Colonic mucosa (tissue), 4 donors: ENCODE measurements at regions not wholly inside any gene's neighbourhood (a gene's known extent, or its start where the extent isn't known, plus 50 kb on each side); places are given as distances from the start of the nearest gene placed in this dataset.

Experiments used
- DNase-seq: peaks from one replicate; pipeline ENCODE4 v3.0.0-alpha.2; 2020
- H3K27ac ChIP-seq: fragments of 200-600 bp; one replicate; pipeline ENCODE4 v1.8.0; 2021
- H3K27me3 ChIP-seq: fragments of 200-600 bp; one replicate; pipeline ENCODE4 v1.8.0; 2021
- H3K36me3 ChIP-seq: fragments of 200-600 bp; one replicate; pipeline ENCODE4 v1.8.0; 2021
- H3K4me1 ChIP-seq: fragments of 200-600 bp; one replicate; pipeline ENCODE4 v1.8.0; 2021; ENCODE audit warnings: mild to moderate bottlenecking
- H3K4me3 ChIP-seq: fragments of 200-600 bp; one replicate; pipeline ENCODE4 v1.8.0; 2021
- H3K9ac ChIP-seq, 2 donors: one replicate each; pipeline ENCODE4 v1.7.0; 2013; ENCODE audit warnings: control low read depth in 2 of 2, low read depth in 2 of 2, low read length in 2 of 2
- H3K9me3 ChIP-seq: fragments of 200-600 bp; one replicate; pipeline ENCODE4 v1.8.0; 2021
- intact Hi-C: fragments of 100-400 bp; cut with DNase I; formaldehyde crosslinking; loops from one replicate; pipeline ENCODE4 v1.14.1; 2022
- TF ChIP-seq, protein P1 (sequence below): fragments of 200-600 bp; IDR thresholded peaks from one replicate; pipeline ENCODE4 v1.8.0; 2022; ENCODE audit warnings: antibody characterized with exemption, mild to moderate bottlenecking
- donor health status: healthy.
- donor health status: DM: no; HTN: no; CAD: no.
- donor health status: DM: no; HTN: no; CAD: no.

DNA sequence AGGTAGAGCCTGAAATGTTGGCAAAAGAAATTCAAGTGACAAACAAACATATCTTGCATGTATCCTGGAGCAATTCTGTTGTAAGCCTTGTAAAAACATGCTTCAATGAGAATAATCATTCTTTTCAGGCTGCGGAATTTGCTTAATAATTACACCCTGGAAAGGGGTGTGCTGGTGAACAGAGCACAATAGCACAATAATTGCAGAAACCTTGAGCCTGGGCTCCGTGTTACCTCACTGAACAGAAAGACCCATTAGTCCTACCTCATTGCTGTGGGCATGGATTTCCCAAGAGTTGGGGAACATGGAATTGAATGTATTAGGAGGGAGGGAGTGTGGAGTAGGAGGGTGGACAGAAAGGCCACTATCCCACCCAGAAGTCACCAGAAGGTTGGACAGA lies 168.0 kb upstream of the ALKAL2 start:
- H3K36me3 ChIP-seq: no peaks in the 10 kb centered on the region
- H3K4me3 ChIP-seq: no peak overlapping the region
- no peaks in the 10 kb centered on the region for H3K27me3 ChIP-seq
- no peak for DNase-seq
- H3K9me3 ChIP-seq: no peaks in the 10 kb centered on the region
- H3K9ac ChIP-seq: no peak overlapping the region
- intact Hi-C loops: no loop called here
- H3K4me1 ChIP-seq: no peaks in the 10 kb centered on the region
- H3K27ac ChIP-seq: no peak overlapping the region
- TF ChIP-seq, protein P1, sequence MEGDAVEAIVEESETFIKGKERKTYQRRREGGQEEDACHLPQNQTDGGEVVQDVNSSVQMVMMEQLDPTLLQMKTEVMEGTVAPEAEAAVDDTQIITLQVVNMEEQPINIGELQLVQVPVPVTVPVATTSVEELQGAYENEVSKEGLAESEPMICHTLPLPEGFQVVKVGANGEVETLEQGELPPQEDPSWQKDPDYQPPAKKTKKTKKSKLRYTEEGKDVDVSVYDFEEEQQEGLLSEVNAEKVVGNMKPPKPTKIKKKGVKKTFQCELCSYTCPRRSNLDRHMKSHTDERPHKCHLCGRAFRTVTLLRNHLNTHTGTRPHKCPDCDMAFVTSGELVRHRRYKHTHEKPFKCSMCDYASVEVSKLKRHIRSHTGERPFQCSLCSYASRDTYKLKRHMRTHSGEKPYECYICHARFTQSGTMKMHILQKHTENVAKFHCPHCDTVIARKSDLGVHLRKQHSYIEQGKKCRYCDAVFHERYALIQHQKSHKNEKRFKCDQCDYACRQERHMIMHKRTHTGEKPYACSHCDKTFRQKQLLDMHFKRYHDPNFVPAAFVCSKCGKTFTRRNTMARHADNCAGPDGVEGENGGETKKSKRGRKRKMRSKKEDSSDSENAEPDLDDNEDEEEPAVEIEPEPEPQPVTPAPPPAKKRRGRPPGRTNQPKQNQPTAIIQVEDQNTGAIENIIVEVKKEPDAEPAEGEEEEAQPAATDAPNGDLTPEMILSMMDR: no peak

DNA sequence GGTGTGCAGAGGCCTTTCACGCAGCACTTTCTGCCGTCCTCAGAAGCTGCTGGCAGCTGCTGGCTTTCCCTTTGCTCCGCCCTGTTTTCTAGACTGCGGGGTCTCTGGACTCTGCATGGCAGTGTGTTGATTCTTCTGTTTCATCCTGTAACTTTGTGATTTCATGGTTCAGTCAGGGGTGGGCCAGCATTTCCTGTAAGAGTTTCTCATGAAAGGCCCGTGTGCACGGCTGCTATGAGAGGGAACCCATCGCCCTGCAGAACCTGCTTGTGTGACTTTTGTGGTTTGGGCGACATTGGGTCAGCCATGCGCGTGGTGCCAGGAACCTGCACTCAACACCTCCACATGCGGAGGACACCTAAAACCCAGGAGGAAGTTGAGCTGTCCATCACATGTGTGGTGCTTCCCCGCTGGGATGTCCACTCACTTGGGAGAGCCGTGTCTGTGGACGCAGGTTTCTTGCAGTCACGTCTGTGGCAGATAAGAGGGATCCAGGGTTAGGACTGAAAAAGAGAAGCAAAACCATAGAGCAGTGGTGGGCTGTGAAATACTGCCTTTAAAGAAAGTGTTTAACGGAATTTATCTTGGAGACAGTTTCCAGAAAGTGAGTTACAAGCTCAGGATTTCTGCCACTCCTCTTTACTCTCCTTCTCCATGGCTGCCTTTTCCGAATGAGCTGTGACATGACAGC lies 167.3 kb upstream of the ALKAL2 start:
- no peak overlapping the region for H3K9ac ChIP-seq
- no peak overlapping the region for H3K27ac ChIP-seq
- no peaks in the 10 kb centered on the region for H3K4me1 ChIP-seq
- intact Hi-C loops: no loop called here
- H3K27me3 ChIP-seq: no peaks in the 10 kb centered on the region
- no peak overlapping the region for H3K4me3 ChIP-seq
- H3K36me3 ChIP-seq: no peaks in the 10 kb centered on the region
- no peaks in the 10 kb centered on the region for H3K9me3 ChIP-seq
- TF ChIP-seq, protein P1: no peak
- DNase-seq: no peak

DNA sequence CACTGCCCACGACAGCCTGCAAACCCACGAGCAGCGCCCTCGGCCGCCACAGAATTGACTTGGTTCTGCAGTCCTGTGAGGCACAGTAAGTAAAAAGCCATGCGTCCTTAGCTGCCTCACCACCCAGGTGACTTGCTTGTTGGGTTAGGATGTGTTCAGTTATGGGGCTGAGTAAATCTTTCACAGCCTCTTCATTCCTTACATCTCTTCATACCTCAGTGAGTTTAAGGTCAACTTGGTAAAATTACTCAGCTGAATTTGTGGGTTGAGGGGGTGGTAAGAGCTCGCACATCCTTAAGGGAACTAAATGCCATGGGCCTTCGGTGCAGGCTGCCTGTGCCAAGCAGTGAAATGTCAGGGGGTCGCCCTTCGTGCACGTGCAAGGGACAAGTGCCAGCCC lies 165.2 kb upstream of the ALKAL2 start:
- TF ChIP-seq, protein P1: no peak
- intact Hi-C loops: no loop called here
- no peak overlapping the region for H3K4me3 ChIP-seq
- DNase-seq: no peak
- no peak overlapping the region for H3K9ac ChIP-seq
- H3K27ac ChIP-seq: no peak overlapping the region
- H3K9me3 ChIP-seq: no peaks in the 10 kb centered on the region
- H3K36me3 ChIP-seq: no peaks in the 10 kb centered on the region
- no peaks in the 10 kb centered on the region for H3K4me1 ChIP-seq
- H3K27me3 ChIP-seq: no peaks in the 10 kb centered on the region

DNA sequence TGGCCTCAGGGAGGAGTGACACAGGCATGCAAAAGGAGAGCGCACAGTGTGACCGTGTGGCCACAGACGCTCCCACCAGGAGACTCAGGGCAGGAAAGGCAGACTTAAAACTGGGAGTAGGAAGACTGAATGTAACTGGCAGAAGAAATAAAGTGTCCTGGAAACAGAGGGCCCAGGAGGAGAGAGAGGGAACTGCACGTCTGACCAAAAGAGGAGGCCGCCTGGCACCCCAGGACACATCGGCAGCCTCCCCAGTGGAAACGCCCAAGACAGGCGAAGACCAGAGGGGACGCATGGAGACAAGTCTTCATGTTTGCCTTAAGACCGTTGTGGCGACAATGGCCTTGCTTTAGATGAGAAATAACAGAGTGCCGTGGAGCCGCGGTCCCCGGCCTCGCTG lies 163.6 kb upstream of the ALKAL2 start:
- Histone ChIP-seq H3K27me3 (no peaks in the 10 kb centered on the region), H3K4me1 (no peaks in the 10 kb centered on the region), H3K27ac (no peak overlapping the region), H3K9ac (no peak overlapping the region), H3K9me3 (no peaks in the 10 kb centered on the region), H3K36me3 (no peaks in the 10 kb centered on the region), H3K4me3 (no peak overlapping the region)
- DNase-seq: no peak
- TF ChIP-seq, protein P1: no peak
- intact Hi-C loops: no loop called here

DNA sequence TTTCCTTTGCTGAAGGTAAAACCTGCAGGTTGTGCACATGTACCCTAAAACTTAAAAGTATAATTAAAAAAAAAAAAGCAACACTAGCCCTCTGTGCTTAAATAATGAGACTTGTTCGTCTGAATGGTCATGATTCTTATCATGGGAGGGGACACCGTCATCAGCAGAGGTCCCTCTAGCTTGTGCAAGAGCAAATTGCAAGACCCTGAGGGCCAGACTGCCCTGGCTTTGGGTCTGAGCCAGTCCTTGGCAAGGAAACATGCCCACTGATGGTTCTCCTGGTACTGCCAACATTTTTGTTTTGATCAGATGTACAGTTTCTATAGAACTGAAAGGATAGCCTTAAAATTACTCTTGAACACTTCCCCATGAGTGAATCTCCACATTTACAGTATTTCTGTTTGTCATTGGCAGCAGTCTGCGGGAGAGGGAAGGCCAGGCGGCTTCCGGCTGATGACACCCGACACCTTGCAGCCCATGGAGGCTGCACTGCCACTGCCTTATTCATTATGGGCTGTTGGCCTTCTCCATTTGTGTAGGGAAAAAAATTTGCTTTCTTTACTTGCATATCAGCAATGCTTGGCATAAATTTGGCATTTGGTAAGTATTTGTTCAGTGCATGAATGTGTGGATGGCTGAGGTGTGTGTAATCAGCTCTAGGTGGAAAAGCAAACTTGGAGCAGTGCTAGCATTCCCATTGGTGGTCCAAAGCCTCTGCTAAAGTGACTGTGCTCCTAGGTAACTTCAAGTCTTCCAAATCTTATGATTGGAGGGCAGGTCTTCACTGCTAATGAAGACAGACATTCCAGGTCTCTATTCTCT lies 161.6 kb upstream of the ALKAL2 start:
- no peak overlapping the region for H3K9ac ChIP-seq
- no peak for DNase-seq
- H3K9me3 ChIP-seq: no peaks in the 10 kb centered on the region
- H3K27ac ChIP-seq: no peak overlapping the region
- no peaks in the 10 kb centered on the region for H3K27me3 ChIP-seq
- no peak overlapping the region for H3K4me3 ChIP-seq
- intact Hi-C loops: no loop called here
- no peaks in the 10 kb centered on the region for H3K36me3 ChIP-seq
- TF ChIP-seq, protein P1: no peak
- H3K4me1 ChIP-seq: no peaks in the 10 kb centered on the region
